GM20431 (cell line): ENCODE measurements at regions not wholly inside any gene's neighbourhood (a gene's known extent, or its start where the extent isn't known, plus 50 kb on each side); places are given as distances from the start of the nearest gene placed in this dataset.

Experiments used
- in situ Hi-C: fragments of 300-500 bp; cut with MseI, MboI; formaldehyde crosslinking; loops from one replicate; pipeline ENCODE4 v1.15.0; 2020; ENCODE audit warnings: low sequenced_read_pairs; ENCODE audit not compliant: unreplicated experiment

GRCh38 chr5:174589011-174589410 is 135.4 kb upstream of the MSX2 start:
- in situ Hi-C loops, result no loop called here

- in situ Hi-C loops, result no loop called here
Measured at GRCh38 chr5:174589599-174589998, 134.8 kb upstream of the MSX2 start.

GRCh38 chr5:174590820-174591219 is 133.6 kb upstream of the MSX2 start:
- in situ Hi-C loops, result no loop called here

- in situ Hi-C loops, result no loop called here
Measured at GRCh38 chr5:174596429-174596828, 128.0 kb upstream of the MSX2 start.

- in situ Hi-C loops, result no loop called here
Measured at GRCh38 chr5:174599992-174600391, 124.4 kb upstream of the MSX2 start.

- in situ Hi-C loops, result no loop called here
Measured at GRCh38 chr5:174601946-174602345, 122.4 kb upstream of the MSX2 start.

- in situ Hi-C loops, result no loop called here
Measured at GRCh38 chr5:174606153-174606552, 118.2 kb upstream of the MSX2 start.

GRCh38 chr5:174606646-174607045 is 117.7 kb upstream of the MSX2 start:
- in situ Hi-C loops, result no loop called here

- in situ Hi-C loops, result no loop called here
Measured at GRCh38 chr5:174607205-174607604, 117.2 kb upstream of the MSX2 start.

- in situ Hi-C loops, result no loop called here
Measured at GRCh38 chr5:174607916-174608315, 116.5 kb upstream of the MSX2 start.

GRCh38 chr5:174608631-174609097 is 115.7 kb upstream of the MSX2 start:
- in situ Hi-C loops, result no loop called here

- in situ Hi-C loops, result no loop called here
Measured at GRCh38 chr5:174609116-174609515, 115.3 kb upstream of the MSX2 start.

GRCh38 chr5:174610968-174611367 is 113.4 kb upstream of the MSX2 start:
- in situ Hi-C loops, result no loop called here

GRCh38 chr5:174612686-174613085 is 111.7 kb upstream of the MSX2 start:
- in situ Hi-C loops, result no loop called here

GRCh38 chr5:174614500-174615135 is 109.8 kb upstream of the MSX2 start:
- in situ Hi-C loops, result no loop called here

- in situ Hi-C loops, result no loop called here
Measured at GRCh38 chr5:174616036-174616435, 108.3 kb upstream of the MSX2 start.

- in situ Hi-C loops, result no loop called here
Measured at GRCh38 chr5:174617285-174617684, 107.1 kb upstream of the MSX2 start.

- in situ Hi-C loops, result no loop called here
Measured at GRCh38 chr5:174617910-174618309, 106.5 kb upstream of the MSX2 start.

GRCh38 chr5:174618589-174618988 is 105.8 kb upstream of the MSX2 start:
- in situ Hi-C loops, result no loop called here

- in situ Hi-C loops, result no loop called here
Measured at GRCh38 chr5:174622067-174622466, 102.3 kb upstream of the MSX2 start.

GRCh38 chr5:174623018-174623417 is 101.4 kb upstream of the MSX2 start:
- in situ Hi-C loops, result no loop called here

GRCh38 chr5:174623433-174624019 is 100.9 kb upstream of the MSX2 start:
- in situ Hi-C loops, result no loop called here
